ENCODE measurements at regions not wholly inside any gene's neighbourhood (a gene's known extent, or its start where the extent isn't known, plus 50 kb on each side); places are given as distances from the start of the nearest gene placed in this dataset.

DNA sequence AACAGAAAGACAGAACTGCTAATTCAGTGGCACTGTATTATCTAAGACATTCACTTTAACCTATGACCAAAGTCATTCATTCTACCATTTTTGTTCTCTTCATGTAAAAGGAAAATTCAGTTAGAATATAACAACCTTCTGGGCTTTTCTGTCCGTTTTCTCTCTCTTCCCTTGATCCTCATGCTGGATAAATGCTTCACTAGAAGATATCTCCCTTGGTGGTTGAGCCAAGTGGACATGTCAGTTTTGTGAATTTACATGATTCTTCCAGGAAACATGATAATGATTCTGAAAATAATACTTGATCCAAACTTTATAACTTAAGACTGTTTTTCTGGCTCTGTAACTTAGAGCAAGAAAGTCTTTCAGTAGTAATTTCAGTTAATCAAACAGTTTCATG, 1012.2 kb downstream of the SQOR start:
- no peaks in the 10 kb centered on the region for H3K9me3 ChIP-seq (ENCODE audit: control extremely low read depth in 1 of 3, control insufficient read depth in 2 of 3, insufficient read depth in 1 of 3, low read length in 2 of 3)
- DNase-seq (no peak), ATAC-seq (ENCODE audit: low read depth) (no peak)
- no peaks in the 10 kb centered on the region for H3K4me1 ChIP-seq (ENCODE audit: control insufficient read depth in 2 of 2, insufficient read depth in 2 of 2, low read length in 2 of 2)
- H3K36me3 ChIP-seq (replicated peaks in 1 of 2; ENCODE audit: control extremely low read depth in 1 of 2, control insufficient read depth in 1 of 2, extremely low read depth in 1 of 2, insufficient read depth in 2 of 2, low read length in 1 of 2): no peaks in the 10 kb centered on the region
- no peaks in the 10 kb centered on the region for H3K79me2 ChIP-seq (ENCODE audit: control insufficient read depth, insufficient read depth, low read length)
- H4K20me1 ChIP-seq (ENCODE audit: control insufficient read depth, insufficient read depth, low read length, poor library complexity, severe bottlenecking): no peaks in the 10 kb centered on the region
- WGBS (ENCODE audit: insufficient coverage): no CpG with 5 or more reads among the region's 1 CpG
- Mint-ChIP-seq H3K4me3 (no peak overlapping the region), H3K4me1 (no peaks in the 10 kb centered on the region), H3K27ac (no peak overlapping the region), H3K9me3 (ENCODE audit: insufficient read depth) (peaks cover 7% of the 10 kb centered on the region), H3K27me3 (no peaks in the 10 kb centered on the region)
- TF ChIP-seq, protein P1, sequence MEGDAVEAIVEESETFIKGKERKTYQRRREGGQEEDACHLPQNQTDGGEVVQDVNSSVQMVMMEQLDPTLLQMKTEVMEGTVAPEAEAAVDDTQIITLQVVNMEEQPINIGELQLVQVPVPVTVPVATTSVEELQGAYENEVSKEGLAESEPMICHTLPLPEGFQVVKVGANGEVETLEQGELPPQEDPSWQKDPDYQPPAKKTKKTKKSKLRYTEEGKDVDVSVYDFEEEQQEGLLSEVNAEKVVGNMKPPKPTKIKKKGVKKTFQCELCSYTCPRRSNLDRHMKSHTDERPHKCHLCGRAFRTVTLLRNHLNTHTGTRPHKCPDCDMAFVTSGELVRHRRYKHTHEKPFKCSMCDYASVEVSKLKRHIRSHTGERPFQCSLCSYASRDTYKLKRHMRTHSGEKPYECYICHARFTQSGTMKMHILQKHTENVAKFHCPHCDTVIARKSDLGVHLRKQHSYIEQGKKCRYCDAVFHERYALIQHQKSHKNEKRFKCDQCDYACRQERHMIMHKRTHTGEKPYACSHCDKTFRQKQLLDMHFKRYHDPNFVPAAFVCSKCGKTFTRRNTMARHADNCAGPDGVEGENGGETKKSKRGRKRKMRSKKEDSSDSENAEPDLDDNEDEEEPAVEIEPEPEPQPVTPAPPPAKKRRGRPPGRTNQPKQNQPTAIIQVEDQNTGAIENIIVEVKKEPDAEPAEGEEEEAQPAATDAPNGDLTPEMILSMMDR (IDR thresholded peaks at IDR 0.05): no peak
- POLR2A ChIA-PET: no interaction called here
- H3K9ac ChIP-seq (ENCODE audit: low read length): no peak overlapping the region
- intact Hi-C loops (cut with micrococcal nuclease): no loop called here
- no peak overlapping the region for H3K27ac ChIP-seq (ENCODE audit: low read length in 2 of 2)
- H3K4me3 ChIP-seq (ENCODE audit: control extremely low read depth in 1 of 5, extremely low read depth in 1 of 5, insufficient read depth in 1 of 5, low read depth in 2 of 5, low read length in 4 of 5): no peak overlapping the region
- no peak overlapping the region for H3K4me2 ChIP-seq (replicated peaks; ENCODE audit: low read depth, low read length, poor library complexity, severe bottlenecking)
- H3K27me3 ChIP-seq (replicated peaks in 1 of 4; ENCODE audit: control extremely low read depth in 1 of 4, control insufficient read depth in 3 of 4, insufficient read depth in 4 of 4, low read length in 3 of 4): no peaks in the 10 kb centered on the region
- CTCF ChIA-PET: no interaction called here
- no peak overlapping the region for H2AFZ ChIP-seq (ENCODE audit: insufficient read depth, low read depth, low read length, poor library complexity, severe bottlenecking)

DNA sequence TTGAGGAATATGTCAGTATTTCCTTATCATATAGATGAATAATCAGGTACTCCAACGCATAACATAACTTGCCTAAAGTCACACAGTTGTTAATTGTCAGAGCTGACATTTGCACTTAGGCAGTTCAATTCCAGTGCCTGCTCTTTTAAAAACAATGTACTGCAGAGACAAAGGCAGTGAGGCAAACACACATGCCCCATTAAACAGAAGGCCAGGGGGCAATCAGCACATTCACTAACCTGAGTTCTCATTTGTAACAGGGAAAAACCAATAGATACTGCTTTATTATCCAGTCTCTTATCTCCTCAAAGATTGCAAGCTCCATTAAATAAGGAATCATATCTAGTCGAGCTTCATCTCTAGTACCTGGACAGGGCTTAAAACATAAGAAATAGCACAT, 1017.4 kb downstream of the SQOR start:
- Mint-ChIP-seq H3K4me3 (no peak overlapping the region), H3K27me3 (no peaks in the 10 kb centered on the region), H3K4me1 (no peaks in the 10 kb centered on the region), H3K9me3 (ENCODE audit: insufficient read depth) (peaks cover 7% of the 10 kb centered on the region), H3K27ac (no peak overlapping the region)
- Histone ChIP-seq H3K4me1 (ENCODE audit: control insufficient read depth in 2 of 2, insufficient read depth in 2 of 2, low read length in 2 of 2) (no peaks in the 10 kb centered on the region), H3K79me2 (ENCODE audit: control insufficient read depth, insufficient read depth, low read length) (no peaks in the 10 kb centered on the region), H3K36me3 (replicated peaks in 1 of 2; ENCODE audit: control extremely low read depth in 1 of 2, control insufficient read depth in 1 of 2, extremely low read depth in 1 of 2, insufficient read depth in 2 of 2, low read length in 1 of 2) (no peaks in the 10 kb centered on the region), H3K27ac (ENCODE audit: low read length in 2 of 2) (no peak overlapping the region), H3K9ac (ENCODE audit: low read length) (no peak overlapping the region), H3K27me3 (replicated peaks in 1 of 4; ENCODE audit: control extremely low read depth in 1 of 4, control insufficient read depth in 3 of 4, insufficient read depth in 4 of 4, low read length in 3 of 4) (no peaks in the 10 kb centered on the region), H2AFZ (ENCODE audit: insufficient read depth, low read depth, low read length, poor library complexity, severe bottlenecking) (no peak overlapping the region), H4K20me1 (ENCODE audit: control insufficient read depth, insufficient read depth, low read length, poor library complexity, severe bottlenecking) (no peaks in the 10 kb centered on the region), H3K4me3 (ENCODE audit: control extremely low read depth in 1 of 5, extremely low read depth in 1 of 5, insufficient read depth in 1 of 5, low read depth in 2 of 5, low read length in 4 of 5) (no peak overlapping the region), H3K4me2 (replicated peaks; ENCODE audit: low read depth, low read length, poor library complexity, severe bottlenecking) (no peak overlapping the region), H3K9me3 (ENCODE audit: control extremely low read depth in 1 of 3, control insufficient read depth in 2 of 3, insufficient read depth in 1 of 3, low read length in 2 of 3) (no peaks in the 10 kb centered on the region)
- ATAC-seq (ENCODE audit: low read depth) (no peak), DNase-seq (no peak)
- TF ChIP-seq, protein P1 (IDR thresholded peaks at IDR 0.05): no peak
- TF ChIP-seq EZH2 (IDR thresholded peaks at IDR 0.05; ENCODE audit: borderline replicate concordance, insufficient read depth, low read depth, low read length, poor library complexity, severe bottlenecking): no peak
- intact Hi-C loops (cut with micrococcal nuclease): no loop called here
- POLR2A ChIA-PET: no interaction called here
- CTCF ChIA-PET: no interaction called here
- 100% methylated on average over 1 of the region's 2 CpGs for WGBS (ENCODE audit: insufficient coverage)

All from B cell (primary cell).